GM19467 (cell line): ENCODE measurements at regions not wholly inside any gene's neighbourhood (a gene's known extent, or its start where the extent isn't known, plus 50 kb on each side); places are given as distances from the start of the nearest gene placed in this dataset.
"Not testable (repeated sequence)": the region's sequence is repeated elsewhere in the genome, so short reads cannot be mapped to it uniquely, and the experiment has no call there.

ENCODE experiments used
- ATAC-seq: cut with Tn5 transposase; IDR thresholded peaks from one replicate; pipeline ENCODE4 v1.9.1; 2021; ENCODE audit warnings: mild to moderate bottlenecking, moderate library complexity; ENCODE audit not compliant: unreplicated experiment

DNA sequence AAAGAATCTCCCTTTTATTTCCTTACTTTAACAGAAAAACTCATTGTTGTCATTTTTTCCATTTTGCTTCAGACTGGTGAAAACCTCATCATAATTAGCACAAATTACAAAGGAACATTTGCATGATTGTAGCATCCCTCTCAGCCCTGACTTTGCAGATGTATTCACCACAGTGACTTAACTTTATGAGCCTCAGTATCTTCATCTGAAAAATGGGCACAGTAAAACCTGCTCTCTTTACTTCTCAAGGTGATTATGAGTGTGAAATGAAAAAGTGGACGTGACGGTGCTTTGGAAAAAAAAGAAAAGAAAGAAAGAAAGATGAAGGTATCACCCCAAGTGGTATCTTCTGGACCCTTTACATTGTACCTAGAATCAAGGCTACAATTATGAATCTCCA is 193.4 kb upstream of the TOX3 start:
- ATAC-seq: no peak

DNA sequence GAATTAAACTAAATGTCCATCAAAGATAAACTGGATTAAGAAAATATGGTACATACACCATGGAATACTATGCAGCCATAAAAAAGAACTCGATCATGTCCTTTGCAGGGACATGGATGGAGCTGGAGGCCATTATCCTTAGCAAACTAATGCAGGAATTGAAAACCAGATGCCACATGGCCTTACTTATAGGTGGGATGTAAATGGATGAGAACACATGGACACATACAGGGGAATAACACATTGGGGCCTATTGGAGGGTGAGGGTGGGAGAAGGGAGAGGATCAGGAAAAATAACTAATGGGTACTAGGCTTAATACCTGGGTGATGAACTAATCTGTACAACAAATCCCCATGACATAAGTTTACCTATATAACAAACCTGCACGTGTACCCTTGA is 192.0 kb upstream of the TOX3 start:
- ATAC-seq: not testable (repeated sequence)

DNA sequence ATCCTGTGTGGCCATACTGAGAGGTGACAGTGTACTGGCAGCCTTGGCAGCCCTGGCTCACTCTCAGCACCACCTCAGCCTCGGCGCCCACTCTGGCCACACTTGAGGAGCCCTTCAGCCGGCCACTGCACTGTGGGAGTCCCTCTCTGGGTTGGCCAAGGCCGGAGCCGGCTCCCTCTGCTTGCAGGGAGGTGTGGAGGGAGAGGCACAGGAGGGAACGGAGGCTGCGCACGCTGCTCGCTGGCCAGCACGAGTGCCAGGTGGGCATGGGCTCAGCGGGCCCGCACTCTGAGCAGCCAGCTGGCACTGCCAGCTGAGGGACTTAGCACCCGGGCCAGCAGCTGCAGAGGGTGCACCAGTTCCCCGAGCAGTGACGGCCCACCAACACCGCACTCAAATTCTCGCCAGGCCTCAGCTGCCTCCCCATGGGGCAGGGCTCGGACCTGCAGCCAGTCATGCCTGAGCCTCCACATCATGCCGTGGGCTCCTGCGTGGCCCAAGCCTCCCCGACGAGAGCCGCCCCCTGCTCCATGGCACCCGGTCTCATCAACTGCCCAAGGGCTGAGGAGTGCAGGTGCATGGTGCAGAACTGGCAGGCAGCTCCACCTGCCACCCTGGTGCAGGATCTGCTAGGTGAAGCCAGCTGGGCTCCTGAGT is 184.4 kb upstream of the TOX3 start:
- no peak for ATAC-seq

DNA sequence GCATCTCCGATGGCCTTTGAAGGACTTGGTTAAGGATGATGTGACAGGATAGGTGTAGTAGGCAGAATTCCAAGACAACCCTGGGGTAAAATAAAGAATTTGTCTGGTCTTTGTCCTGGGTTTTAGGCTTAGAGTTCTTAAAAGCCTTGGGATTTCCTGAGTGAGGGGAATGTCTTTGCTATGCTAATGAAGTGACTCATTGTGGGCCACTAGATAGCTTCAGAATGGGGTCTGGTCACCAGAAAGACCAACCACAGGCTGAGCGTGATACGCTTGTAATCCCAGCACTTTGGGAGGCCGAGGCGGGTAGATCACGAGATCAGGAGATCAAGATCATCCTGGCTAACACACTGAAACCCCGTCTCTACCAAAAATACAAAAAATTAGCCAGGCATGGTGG is 182.8 kb upstream of the TOX3 start:
- no peak for ATAC-seq

DNA sequence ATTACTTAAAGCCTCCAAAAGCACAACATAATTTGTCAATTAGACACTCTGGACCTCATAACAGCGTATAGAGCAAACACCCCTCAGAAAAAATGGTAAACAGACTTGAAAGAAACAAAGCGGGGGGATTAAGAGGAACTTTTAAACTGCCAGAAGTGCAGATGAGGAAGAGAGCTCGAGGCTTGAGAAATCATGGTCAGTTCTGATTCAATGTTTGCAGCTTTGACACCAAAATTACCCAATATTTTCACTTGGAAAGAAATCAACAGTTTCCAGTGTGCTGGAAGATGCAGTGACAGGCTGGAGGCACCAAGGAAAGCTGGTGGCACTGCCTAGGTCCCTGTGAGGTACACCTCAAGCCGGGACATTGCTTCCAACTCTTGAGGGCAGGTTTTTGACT is 180.9 kb upstream of the TOX3 start:
- no peak for ATAC-seq

DNA sequence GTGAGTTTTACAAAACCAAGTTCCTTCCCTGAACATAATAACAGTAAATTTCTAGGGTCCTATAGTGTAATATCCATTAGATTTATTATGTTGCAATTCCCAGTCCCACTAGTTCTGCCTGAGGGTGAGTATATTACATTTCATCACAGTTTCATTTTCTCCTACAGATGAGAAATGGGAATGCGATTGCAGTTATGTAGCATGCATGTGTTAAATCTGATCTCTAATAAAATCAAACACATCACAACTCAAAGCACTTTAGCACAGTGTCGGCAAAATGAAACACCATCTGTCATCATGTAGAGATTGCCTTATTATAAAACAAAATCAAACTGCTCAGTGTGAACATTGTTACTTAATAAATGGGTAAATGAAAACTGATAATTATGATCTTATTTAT is 180.5 kb upstream of the TOX3 start:
- ATAC-seq: no peak

DNA sequence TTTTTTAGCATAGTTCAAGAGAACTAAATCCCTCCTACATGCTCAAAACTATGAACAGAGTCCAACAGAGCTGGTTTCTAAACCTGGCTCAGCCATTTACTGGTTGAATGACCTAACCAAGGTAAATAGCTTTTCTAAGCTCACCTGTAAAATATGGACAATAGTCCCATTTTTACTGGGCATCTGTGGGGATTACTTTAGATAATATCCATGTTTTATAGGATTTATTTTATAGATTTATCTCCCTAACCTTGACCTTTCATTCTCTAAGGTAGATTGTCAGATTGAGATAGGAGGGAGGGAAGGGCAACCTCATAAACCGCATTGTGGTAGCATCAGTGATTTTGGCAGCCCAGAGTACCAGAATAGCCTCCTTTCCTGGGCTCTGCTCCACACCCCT is 178.5 kb upstream of the TOX3 start:
- ATAC-seq: no peak

DNA sequence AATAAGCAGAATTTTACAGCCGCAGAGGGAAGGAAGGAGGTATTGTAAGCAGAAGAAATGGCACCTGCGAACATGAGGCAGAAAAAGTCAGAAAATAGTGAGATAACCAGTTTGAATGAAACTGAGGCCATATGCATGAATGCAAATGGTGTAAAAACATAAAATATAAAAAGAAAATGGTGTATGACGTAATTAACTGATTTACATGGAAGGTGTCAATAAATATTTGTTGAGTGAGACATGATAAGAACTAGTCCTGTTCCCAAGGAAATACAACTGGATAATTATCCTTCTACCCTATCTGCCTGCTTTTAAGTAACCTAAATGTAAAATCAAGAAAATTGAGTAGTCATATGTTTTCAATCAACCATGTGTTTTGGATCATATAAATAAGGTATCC is 178.1 kb upstream of the TOX3 start:
- no peak for ATAC-seq

DNA sequence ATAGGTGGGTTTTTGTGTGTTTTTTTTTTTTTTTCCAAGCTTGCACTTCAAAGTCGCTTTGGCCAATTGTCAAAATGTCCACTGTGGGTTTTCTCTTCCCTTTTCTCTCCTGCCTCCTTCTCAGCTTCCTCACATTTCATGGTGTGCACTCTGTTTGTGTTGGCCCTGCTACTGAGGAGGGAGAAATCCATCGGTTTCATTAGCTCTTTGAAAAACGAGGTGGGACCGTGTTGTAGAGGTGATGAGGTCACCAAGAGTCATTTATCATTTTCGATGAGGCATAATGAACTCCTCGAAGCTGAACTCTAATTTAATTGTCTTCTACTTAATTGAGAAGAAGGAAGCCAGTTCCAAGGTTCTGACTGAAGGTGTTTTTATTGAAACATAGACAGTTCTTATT is 174.4 kb upstream of the TOX3 start:
- ATAC-seq: no peak

DNA sequence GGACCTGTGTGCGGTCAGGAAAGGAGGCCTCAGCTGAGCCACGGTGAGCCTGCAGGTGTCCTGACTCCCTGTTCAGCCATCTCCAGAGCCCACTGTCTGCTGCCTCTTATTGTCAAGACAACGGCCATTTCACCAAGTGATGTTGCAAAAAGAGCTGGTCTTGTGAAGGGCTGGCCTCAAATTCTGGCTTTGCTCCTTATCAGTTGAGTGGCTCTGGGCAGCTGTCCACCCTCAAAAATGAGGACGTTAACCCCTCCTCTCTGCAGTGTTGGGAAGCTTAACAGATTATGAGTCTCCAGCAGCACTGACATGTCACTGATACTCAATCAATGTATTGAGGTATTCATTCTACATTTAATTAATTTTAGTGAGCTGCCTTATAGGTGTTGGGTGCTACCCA is 171.1 kb upstream of the TOX3 start:
- ATAC-seq: no peak

DNA sequence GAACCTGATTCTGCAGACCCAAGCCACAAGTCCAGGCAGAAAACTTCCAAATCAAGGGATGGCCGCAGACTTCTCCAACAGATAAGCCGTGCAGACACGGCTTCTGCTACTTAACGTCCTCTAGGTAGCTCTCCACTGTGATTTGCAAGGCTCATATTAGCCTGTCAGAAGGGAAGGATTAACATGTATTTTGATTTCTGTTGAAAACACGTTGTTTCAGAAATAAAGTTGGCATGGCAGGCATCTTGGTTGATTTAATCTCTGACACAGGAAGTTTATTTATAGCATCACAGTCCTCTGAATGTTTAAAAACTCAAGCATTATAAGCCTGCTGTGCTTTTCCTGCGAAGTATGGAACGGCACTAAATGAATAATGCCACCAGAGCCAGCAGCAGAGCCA is 166.8 kb upstream of the TOX3 start:
- no peak for ATAC-seq

DNA sequence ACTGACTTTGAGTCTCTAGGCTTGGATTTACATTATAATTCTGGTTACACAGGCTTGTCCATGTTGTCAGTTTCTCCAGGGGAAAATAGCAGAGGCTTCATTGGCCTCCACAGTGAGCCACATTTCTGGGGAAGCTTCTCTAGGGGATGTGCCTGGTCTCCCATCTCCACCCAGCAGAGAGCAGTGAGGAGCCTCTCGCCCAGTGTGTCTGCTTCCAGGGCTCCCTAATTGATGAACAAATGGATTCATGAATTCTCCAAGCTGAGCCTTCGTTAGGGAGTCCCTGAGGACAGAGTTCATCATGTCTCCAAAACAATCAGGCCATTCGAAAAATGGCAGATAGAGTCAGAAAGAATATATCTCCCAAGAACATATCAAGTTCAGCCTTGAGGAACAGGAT is 162.4 kb upstream of the TOX3 start:
- no peak for ATAC-seq

DNA sequence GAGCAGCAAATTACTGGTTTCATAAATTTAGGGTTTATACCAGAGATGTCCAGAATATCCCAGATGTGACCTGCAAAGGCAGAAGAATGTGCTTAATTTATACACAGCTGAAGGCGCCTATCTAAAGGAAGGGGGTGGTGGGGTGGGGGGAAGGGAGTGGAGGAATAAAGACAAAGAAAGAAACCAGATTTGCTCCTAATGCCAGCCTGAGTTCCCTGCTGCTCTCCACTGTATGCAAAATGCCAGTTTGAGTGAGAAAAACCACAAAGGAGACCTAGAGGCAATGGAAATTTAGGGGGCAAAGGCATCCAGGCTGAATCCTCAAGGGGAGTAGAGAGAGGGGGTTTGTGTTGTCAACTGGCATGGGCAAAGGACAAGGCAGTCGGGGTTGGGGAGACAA is 161.5 kb upstream of the TOX3 start:
- no peak for ATAC-seq

DNA sequence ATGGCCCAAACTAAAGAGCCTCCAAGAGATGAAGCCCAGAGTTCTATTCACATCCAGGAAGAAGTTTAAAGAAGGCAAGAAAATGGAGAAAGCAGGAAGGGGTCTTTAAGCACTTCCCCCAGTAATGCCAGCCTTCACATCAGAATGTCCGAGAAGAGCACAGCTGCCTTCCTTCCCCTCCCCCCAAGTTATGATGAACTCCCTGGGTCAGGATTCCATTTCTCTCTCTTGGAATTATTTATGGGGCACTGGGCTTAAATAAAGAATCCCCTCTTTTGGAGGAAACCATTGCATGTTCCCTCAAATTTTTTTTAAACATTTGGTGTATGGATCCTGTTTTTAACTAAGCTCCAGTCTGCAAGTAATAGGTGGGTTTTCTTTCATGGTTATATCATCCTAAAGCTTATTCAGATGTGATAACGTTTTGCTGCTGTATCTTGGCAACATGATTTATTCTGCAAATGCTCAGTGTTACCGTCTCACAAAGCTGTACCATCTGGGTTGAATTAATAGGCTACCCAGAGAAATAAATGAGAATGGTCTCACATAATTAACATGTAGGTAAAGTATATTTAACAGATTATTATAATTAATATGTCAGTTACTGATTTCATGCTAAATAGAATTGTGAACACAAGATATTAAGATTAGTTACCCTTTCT is 160.9 kb upstream of the TOX3 start:
- ATAC-seq: no peak

DNA sequence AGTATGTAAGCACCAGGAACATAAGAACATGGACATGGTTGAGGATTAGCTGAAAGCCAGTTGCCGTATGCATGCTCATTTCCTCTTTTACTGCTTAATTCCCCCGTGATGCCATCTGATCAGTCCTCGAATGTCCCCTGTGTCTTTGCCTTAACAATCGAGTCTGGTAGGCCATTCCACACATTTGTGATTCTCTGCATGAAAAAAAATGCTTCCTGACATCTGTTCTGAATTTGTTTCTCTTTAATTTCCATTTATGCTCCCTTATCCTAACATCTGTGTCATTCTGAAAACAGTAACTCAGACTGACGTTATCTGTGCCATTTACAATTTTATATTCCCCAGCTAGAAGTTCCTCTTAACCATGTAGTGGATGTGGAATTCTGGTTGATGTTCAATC is 158.2 kb upstream of the TOX3 start:
- no peak for ATAC-seq

DNA sequence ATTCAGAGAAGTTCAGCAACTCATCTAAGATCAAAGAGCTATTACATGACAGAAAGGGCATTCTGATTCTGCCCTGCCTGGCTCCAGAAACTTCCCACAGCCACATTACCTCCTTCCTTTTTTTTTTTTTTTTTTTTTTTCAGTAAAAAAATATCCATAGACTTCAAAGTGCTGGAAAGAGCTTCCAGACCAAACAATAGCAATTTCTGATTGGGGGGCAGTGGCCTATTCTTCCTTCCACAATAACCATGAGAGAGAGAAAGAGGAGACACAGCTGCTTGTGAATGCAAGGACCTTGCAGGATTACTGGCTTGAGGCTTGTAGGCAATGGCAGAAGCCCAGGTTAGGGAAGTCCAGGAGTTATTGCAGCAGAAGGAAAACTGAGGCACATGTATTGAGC is 151.0 kb upstream of the TOX3 start:
- no peak for ATAC-seq

DNA sequence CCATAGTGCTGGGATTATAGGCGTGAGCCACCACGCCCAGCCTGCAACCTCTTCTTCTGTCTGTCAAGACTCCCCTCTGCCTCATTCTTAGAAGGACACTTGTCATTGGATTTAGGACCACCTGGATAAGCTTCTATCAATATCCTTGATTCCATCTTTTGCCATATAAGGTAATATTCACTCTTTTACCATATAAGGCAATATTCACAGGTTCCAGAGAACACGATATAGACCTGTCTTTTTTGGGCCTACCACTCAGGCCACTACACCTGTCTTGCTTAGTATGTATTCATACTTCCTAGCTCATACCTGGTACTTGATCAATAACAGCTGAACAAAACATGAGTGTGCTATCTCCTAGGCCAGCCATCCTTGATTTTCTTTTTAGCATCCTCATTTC is 149.2 kb upstream of the TOX3 start:
- ATAC-seq: no peak

DNA sequence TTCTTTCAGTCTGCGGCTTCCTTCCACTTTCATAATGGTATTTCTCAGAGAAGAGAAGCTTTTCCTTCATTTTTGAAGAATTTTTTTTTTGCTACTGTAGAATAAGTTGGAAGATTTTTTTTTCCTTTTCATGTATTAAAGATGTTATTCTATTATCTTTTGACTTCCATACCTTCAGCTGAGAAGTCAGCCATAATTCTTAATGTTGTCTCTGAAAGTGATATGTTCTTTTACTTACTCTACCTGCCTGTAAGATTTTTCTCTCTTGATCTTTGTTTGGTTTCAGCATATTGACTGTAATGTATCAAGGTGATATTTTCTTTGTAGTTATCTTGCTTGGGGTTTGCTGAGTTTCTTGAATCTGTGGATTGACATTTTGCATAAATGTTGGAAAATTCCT is 143.5 kb upstream of the TOX3 start:
- no peak for ATAC-seq

DNA sequence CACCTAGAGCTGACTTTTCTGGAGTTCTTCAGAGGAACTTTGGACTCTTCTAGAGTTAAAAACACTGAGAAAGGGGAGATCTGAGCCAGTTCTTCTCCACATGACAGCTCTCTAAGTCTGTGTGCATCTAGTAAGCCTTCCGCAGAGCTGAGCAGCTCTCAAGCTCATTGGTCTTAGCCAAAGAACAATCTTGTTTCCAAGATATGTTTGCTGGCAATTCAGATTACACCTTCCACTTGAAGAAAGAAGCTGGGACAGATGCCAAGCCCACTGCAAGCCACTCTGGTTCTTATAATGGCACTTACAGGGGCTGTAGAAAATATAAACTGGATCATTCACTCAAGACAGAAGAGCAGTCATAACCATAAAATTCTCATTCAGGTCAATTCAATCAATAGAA is 134.1 kb upstream of the TOX3 start:
- ATAC-seq: no peak

DNA sequence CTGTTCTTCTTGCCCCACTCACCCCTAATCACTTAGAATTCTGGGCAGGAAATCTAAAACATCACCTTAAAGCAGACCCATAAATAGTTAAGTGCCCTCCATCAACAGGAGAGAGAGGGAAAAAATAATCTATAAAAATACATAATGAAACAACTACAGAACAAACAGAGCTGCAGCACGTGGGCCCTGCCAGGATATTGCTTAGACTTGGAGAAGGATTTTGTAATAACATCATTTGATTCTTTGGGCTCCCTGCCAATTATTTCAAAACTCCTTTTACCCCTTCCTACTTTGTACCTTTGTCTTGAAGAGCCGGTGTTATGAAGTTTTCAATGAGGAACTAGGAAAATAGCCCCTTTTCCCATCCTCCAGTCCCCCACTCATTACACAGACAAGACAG is 130.6 kb upstream of the TOX3 start:
- no peak for ATAC-seq

DNA sequence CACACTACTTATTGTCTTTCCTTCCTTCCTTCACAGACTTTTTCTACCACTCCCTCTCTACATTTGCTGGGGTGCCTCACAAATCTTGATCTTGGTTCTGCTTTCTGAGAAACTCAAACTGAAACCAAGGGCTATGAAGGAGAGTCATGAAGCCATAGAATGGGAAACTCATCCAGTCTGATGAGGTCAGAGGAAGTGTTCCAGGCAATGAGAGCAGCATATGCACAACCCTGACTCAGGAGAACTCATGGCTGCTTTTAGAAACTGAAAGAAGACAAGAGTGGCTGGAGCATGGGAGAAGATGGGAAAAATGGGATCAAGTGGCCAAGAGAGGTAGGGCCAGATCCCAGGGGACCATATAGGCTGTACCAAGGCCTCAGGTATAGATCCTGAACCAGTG is 130.0 kb upstream of the TOX3 start:
- no peak for ATAC-seq

DNA sequence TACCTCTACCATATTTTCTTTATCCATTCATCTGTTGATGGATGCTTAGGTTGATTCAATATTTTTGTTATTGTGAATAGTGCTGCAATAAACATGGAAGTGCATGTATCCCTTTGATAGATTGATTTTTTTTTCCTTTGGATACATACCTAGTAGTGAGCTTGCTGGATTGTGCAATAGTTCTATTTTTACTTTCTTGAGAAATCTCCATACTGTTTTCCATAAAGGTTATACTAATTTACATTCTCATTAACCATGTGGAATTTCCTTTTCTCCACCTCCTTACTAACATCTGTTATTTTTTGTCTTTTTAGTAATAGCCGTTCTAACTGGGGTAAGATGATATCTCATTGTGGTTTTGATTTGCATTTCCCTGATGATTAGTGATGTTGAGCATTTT is 124.6 kb upstream of the TOX3 start:
- no peak for ATAC-seq

DNA sequence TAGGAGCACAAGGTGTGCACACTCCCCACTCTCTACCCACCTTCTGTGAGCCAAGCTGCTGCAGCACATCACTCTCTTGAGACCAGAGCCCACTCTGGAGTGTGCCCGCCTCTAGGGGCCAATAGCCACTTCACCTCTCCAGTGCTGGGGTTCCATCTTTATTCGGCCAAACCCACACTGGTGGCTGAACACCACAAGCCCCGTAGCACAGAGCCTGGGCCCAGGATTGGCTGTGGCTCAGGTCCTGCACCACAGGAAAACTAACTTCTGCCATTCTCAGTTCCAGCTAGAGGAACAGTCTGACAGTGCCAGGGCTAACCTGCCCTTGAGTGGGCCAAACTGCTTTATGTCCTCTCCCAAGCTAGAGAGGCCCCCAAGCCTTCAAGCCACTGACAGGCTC is 111.0 kb upstream of the TOX3 start:
- no peak for ATAC-seq
